ENCODE measurements at regions not wholly inside any gene's neighbourhood (a gene's known extent, or its start where the extent isn't known, plus 50 kb on each side); places are given as distances from the start of the nearest gene placed in this dataset.

DNA sequence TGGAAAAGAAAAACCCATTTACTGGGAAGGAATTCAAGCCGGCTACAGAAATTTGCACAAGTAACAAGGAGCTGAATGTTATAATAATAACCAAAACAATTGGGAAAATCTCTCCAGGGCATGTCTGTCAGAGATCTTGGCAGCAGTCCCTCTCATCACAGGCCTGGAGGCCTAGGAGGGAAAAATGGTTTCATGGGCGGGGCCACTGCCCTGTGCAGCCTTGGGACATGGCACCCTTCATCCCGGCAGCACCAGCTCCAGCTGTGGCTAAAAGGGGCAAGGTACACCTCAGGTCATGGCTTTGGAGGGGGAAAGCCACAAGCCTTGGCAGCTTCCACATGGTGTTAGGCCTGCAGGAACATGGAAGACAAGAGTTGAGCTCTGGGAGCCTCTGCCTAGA, 513.1 kb upstream of the CNKSR2 start:
- DNase-seq, result no peak

GRCh38 chrX:20857746-20858145, 516.5 kb upstream of the CNKSR2 start:
- DNase-seq, result no peak

- no peak for DNase-seq
Measured at GRCh38 chrX:20838477-20838876, 535.7 kb upstream of the CNKSR2 start.

- DNase-seq, result no peak
Measured at GRCh38 chrX:20829665-20830491, 544.3 kb upstream of the CNKSR2 start.

DNA sequence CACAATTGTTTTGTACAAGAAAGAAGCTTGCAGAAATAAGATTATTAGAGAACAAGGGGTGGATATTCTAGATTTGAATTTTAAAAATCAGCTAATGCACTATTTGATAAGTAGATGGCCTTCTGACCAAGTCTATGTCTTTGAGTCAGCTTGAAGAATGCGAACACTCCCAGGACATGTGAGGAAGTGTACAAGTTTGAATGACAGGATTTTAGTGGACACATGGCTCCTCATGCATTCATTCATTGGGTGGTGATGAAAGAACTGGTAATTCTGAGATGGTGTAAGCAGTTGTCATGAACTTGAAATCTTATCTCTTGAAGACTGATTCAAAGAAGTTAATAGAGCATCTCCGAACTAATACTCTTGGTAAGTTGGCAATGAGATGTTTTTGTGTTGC, 548.2 kb upstream of the CNKSR2 start:
- DNase-seq, result no peak

DNA sequence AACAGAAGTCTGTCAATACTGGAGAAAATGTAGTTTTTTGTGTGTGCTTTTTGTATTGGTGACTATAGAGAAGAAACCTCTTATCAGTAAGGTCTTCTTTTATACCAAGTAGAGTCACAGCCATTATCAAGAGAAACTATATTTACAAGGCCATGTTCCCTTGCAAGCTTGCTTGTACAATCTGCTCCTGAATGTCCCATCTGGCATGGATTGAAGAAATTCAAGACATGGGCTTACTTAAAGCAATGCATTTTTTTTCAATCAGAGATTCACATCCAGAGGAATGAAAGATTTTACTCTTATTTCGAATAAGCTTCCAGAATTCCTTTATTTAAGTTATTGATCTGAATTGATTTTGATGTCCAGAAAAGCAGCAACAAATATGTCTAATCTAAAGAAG, 537.3 kb upstream of the RPS6KA3 start:
- no peak for DNase-seq

DNA sequence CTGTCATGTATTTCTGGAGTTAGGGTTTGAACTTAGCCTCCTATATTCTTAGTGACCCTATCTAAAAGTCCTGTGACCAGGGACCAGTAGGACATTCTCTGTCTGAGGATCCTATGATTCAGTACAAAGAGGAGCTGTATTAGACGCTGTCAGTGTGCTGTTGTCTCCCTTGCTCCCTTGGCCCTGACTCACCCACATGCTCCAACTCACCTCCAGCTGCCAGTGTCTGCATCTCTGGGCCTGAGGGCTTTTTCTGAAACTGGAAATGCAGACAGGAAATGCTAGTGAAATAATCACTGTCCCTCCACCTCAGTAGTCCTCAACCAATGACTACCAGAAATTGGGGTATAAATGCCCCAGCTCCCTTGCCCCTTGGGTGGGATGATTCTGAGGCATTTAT, 535.3 kb upstream of the RPS6KA3 start:
- no peak for DNase-seq

GRCh38 chrX:20796450-20796849, 529.7 kb upstream of the RPS6KA3 start:
- no peak for DNase-seq

DNA sequence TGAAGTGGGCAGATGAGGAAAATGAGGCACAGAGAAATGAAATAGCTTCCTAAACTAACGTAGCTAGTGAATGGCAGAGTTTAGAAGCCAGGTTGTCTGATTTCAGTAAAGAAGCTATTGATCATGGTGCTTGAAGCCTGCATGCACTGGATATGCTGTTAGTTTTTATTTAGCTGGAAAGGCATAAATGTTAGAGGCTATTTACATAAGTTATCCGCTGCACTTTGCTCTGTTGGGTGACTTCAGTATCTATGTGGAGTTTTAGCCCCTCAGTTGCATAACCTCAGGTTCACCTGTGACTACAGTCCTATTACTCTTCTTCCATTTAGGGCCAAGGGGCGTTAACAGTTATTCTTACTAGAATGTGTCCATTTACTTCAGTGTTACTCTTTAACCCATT, 522.4 kb upstream of the RPS6KA3 start:
- DNase-seq, result no peak

- no peak for DNase-seq
Measured at GRCh38 chrX:20767346-20767745, 500.6 kb upstream of the RPS6KA3 start.

DNA sequence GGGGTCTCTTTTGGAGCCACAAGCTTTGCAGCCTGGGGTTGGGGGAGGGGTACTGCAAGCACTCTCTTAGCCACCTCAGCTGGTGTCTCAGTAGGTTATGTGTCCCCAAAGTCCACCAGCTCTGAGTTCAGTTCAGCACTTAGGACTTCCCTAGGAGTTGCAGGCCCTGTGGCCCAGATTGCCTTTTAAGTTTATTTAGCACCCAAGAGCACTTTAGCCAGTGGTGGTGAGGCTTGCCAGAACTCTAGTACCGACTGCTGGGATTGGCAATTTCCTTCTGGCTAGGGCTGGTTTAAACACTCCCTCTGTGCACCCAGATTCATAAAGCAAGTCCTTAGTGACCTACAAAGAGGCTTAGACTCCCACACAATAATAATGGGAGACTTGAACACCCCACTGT, 489.9 kb upstream of the RPS6KA3 start:
- DNase-seq, result no peak

DNA sequence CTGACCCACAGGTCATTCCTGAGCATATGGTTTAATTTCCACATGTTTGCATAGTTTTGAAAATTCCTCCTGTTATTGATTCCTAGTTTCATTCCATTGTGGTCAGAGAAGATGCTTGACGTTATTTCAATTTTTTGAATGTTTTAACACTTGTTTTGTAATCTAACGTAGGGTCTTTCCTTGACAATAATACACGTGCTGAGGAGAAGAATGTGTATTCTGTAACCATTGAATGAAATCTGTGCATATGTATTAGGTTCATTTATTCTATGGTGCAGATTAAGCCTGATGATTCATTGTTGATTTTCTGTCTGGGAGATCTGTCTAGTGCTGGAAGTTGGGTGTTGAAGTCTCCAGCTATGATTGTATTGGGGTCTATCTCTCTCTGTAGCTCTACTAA, 486.4 kb upstream of the RPS6KA3 start:
- no peak for DNase-seq

- DNase-seq, result no peak
Measured at GRCh38 chrX:20746690-20747089, 480.0 kb upstream of the RPS6KA3 start.

DNA sequence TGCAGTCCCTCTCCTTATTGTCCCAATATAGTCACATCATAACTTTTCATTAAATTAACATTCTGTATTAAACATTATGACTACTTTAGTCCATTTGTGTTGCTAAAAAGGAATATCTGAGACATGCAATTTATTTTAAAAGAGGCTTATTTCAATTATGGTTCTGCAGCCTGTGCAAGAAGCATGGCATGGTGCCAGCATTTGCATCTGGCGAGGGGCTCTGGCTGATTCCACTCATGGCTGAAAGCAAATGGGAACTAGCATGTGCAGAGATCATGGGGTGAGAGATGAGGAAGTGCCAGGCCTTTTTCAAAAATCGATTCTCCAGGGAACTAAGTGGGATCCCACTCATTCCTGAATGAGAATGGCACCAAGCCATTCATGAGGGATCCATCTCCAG, 476.3 kb upstream of the RPS6KA3 start:
- DNase-seq, result no peak

- no peak for DNase-seq
Measured at GRCh38 chrX:20742106-20742505, 475.4 kb upstream of the RPS6KA3 start.

GRCh38 chrX:20740443-20740842, 473.7 kb upstream of the RPS6KA3 start:
- DNase-seq, result no peak

DNA sequence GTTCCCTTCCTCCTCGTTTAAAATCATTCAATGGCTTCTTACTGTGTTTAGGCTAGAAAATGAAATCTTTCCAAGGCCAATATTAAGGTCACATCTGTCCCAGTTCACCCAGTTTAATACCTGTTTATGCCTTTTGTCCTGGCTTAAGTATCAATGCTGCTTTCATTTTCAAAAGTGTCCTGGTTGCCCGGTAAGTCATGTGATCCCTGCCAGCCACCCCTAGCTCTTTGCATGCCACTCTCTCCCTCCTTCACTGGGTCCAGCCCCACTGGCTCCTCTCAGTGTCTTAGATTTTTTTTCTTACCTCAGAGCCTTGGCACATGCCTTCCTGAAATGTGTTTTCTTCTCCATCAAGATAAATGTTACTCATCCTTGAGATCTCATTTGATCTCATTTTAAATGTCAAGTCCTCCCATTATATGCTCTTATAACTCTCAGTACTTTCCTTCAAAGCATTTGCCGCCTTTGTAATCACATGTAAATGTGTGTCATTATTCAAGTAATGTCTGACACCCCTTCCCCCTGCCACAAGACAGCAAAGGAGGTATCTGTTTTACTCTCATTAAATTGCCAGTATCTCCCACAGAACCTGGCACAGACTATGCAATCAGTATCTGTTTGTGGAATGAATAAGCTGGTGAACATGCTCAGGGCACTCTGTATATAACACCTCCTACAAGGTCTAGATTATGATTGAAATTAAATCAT, 472.5 kb upstream of the RPS6KA3 start:
- no peak for DNase-seq

DNA sequence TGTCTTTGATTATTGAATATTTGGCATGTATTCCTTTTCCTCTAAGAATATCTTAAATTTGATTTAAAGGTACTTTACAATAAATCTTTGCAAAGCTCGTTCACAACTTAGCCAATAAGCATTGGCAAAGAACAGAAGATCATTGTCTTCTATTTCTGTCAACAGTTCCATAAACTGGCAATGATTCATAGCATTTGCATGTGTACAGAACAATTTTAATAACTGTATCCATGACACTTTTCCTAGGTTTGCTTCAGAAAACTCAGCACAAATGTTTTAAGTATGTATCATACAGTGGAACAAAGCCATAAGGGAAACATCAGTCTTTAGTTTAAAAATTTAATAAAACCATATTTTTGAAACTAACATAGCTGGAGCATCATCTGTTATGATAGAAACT, 462.7 kb upstream of the RPS6KA3 start:
- no peak for DNase-seq

- DNase-seq, result no peak
Measured at GRCh38 chrX:20727447-20727846, 460.7 kb upstream of the RPS6KA3 start.

DNA sequence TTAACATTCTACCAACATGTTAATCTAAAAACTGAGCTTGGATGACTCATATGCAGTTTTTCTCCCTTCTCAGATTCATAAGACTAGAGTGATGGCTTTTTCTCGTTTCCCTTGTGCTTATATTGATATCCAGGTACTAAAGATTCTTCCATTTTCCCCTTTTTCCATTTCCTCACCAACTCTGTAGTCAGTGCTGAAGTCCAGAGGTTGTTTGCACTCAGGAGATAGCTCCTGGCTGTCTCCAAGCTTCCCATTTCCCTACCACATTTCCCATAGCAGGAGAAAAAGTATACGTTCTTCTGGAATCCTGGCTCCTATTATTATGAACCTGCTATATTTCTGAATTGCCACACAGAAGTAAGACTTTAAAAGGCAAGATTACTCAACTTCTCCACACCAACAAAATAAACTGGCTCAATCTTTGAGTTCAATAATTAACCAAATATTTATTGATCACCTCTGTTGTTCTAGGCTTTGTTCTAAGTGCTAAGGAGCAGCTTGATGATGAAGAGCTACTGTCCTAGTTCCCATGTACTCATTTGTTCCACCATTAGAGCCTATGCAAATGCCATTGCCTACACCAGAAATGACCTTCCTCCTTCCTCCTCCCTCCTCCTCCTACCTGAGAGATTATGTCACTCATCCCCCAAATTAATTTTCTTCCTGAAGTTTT, 454.4 kb upstream of the RPS6KA3 start:
- no peak for DNase-seq

DNA sequence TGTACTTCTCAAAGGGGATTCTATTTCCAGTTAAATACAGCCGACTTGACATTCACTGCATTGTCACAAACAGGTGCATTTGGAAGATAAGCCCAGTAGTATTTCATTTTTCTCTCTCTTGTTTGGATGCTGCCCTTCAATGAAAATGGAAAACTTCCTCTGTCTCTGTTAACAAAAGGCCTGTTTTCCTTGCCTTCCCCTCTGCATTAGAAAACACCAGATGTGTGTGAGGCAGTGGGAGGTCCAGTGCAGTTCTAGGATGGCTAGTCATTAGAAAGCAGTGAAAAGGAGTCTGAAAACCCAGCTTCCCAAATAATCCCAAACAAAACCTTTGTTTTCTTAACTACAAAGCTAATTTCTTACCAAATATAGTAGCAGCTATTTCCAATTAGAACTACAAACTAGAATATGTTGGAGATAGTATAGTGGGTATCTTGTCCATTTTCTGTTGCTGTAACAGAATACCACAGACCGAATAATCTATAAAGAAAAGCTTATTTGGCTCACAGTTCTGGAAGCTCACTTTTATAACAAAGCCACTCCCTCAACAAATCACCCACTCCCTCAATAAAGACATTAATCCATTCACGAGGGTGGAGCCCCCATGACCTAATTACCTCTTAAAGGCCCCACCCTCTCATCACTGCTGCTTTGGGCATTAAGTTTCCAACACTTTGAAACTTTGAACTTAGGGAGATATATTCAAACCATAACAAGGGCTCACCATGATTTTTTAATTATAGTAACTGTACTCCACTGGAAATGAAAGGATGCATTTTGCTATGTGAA, 452.1 kb upstream of the RPS6KA3 start:
- DNase-seq, result no peak

DNA sequence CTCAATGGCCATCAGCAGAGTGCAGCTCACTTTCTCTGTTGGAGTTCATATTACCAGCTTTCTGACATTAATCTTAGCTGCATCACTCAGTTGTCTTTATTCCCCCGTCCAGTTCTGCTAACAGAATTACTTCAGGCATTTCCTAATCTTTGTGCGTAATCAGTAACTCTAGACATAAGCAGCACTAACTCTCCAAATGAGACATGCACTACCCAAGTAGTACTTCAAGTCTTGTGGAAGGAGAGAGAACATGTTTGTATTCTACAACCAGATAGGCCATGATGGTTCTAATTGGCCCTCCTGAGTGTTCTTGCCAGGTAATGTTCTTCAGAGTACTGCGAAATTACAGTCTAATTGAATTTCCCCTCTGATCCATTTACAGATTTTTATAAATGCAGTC, 448.5 kb upstream of the RPS6KA3 start:
- DNase-seq, result no peak

DNA sequence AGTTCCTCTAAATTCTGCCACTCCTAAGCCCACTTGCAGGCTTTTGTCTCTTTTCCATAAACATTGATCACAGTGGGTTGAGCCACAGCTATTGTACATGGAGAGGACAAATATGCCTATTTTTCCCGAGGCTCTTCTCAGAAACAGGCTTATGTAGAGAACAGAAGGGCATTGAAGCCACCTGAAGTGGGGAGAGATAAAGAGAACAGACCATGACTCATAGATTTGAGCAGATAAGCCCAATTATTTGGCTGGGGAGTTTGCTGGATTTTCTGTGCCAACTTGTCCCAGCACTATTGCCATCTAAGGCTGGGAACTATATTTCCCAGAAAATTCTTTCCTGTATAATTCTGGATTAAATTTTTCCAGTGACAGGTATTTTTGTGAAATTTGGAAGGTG, 446.1 kb upstream of the RPS6KA3 start:
- no peak for DNase-seq
